Panc1 (cell line): ENCODE measurements at regions not wholly inside any gene's neighbourhood (a gene's known extent, or its start where the extent isn't known, plus 50 kb on each side); places are given as distances from the start of the nearest gene placed in this dataset.

Source experiments
- CTCF ChIP-seq: fragments of 450-650 bp; IDR thresholded peaks from 2 replicates; pipeline ENCODE4 v1.5.1; 2017; ENCODE audit warnings: mild to moderate bottlenecking
- POLR2AphosphoS5 ChIP-seq: IDR thresholded peaks from 2 replicates; pipeline ENCODE4 v1.6.1; 2012; ENCODE audit warnings: mild to moderate bottlenecking, low read depth, low read length, moderate library complexity
- REST ChIP-seq, 2 experiments: IDR thresholded peaks; 2 replicates each; pipeline ENCODE4 v1.6.1; 2011 to 2012; ENCODE audit warnings: low read depth in 2 of 2, control low read depth in 1 of 2, low read length in 1 of 2, mild to moderate bottlenecking in 1 of 2, moderate library complexity in 1 of 2; ENCODE audit not compliant: insufficient read depth in 1 of 2
- SIN3A ChIP-seq: IDR thresholded peaks from 2 replicates; pipeline ENCODE4 v1.6.1; 2012; ENCODE audit warnings: low read depth, mild to moderate bottlenecking, low read length, moderate library complexity, borderline replicate concordance; ENCODE audit not compliant: insufficient read depth

- TF ChIP-seq POLR2AphosphoS5: no peak
- TF ChIP-seq CTCF: no peak
- TF ChIP-seq SIN3A: no peak
- TF ChIP-seq REST (IDR thresholded peaks at IDR 0.05; ENCODE audit: insufficient read depth in 1 of 2, low read depth in 2 of 2, low read length in 1 of 2): no peak
Measured at GRCh38 chr4:141524841-141525240, 111.5 kb upstream of the IL15 start.
